ENCODE measurements at regions not wholly inside any gene's neighbourhood (a gene's known extent, or its start where the extent isn't known, plus 50 kb on each side); places are given as distances from the start of the nearest gene placed in this dataset.
"Not testable (repeated sequence)": the region's sequence is repeated elsewhere in the genome, so short reads cannot be mapped to it uniquely, and the experiment has no call there.

- no peak for ATAC-seq (ENCODE audit: low read depth)
- Histone ChIP-seq H3K9ac (ENCODE audit: low read depth, low read length) (no peak overlapping the region), H3K18ac (ENCODE audit: low read depth, low read length) (no peak overlapping the region), H3K79me1 (ENCODE audit: low read depth in 1 of 2, low read length in 2 of 2) (no peaks in the 10 kb centered on the region), H3K14ac (replicated peaks; ENCODE audit: low read depth, low read length) (no peak overlapping the region), H3K4ac (ENCODE audit: low read depth, low read length) (no peak overlapping the region), H2BK5ac (ENCODE audit: low read depth, low read length, poor library complexity, severe bottlenecking) (no peak overlapping the region), H2AK9ac (replicated peaks; ENCODE audit: low read depth, low read length, poor library complexity) (no peak overlapping the region), H3K4me1 (ENCODE audit: control insufficient read depth, insufficient read depth, low read length) (no peaks in the 10 kb centered on the region), H3K9me1 (ENCODE audit: insufficient read depth, low read length) (no peaks in the 10 kb centered on the region), H4K20me1 (ENCODE audit: insufficient read depth, low read length) (no peaks in the 10 kb centered on the region), H4K8ac (ENCODE audit: low read depth in 2 of 2, low read length in 2 of 2) (no peak overlapping the region), H3K4me3 (ENCODE audit: insufficient read depth, low read depth, low read length) (no peak overlapping the region), H3K56ac (ENCODE audit: extremely low read depth, insufficient read depth, low read length) (no peak overlapping the region), H3K9me3 (ENCODE audit: control insufficient read depth, insufficient read depth, low read length) (peaks cover 25% of the 10 kb centered on the region), H4K5ac (ENCODE audit: low read depth, low read length) (no peak overlapping the region), H2BK15ac (ENCODE audit: low read depth, low read length) (no peak overlapping the region), H2AFZ (replicated peaks; ENCODE audit: low read length, poor library complexity) (no peak overlapping the region), H2BK20ac (ENCODE audit: low read depth, low read length) (no peak overlapping the region), H3K27me3 (ENCODE audit: control insufficient read depth, insufficient read depth, low read length) (no peaks in the 10 kb centered on the region), H4K91ac (ENCODE audit: insufficient read depth, low read depth, low read length) (no peak overlapping the region), H3K4me2 (ENCODE audit: low read depth, low read length) (no peak overlapping the region), H3K23ac (ENCODE audit: low read depth, low read length) (no peak overlapping the region), H2BK120ac (ENCODE audit: low read depth, low read length) (no peak overlapping the region), H2AK5ac (ENCODE audit: low read depth, low read length) (no peak overlapping the region), H3K27ac (ENCODE audit: insufficient read depth, low read length) (no peak overlapping the region), H3K36me3 (ENCODE audit: control insufficient read depth, insufficient read depth, low read length) (no peaks in the 10 kb centered on the region)
- no CpG with 5 or more reads among the region's 5 CpGs for WGBS, 2 experiments (ENCODE audit: extremely low coverage in 2 of 2, insufficient read length in 1 of 2)
- TF ChIP-seq CEBPB (IDR thresholded peaks at IDR 0.05; ENCODE audit: low read depth, low read length) (no peak), CHD1 (IDR thresholded peaks at IDR 0.05; ENCODE audit: low read depth, low read length) (no peak), CTCF (conservative IDR thresholded peaks at IDR 0.05; ENCODE audit: low read depth, low read length) (no peak)
- DNase-seq = no peak
- intact Hi-C loops (cut with micrococcal nuclease) = no loop called here
- dilution Hi-C loops (cut with HindIII; ENCODE audit: low sequenced_read_pairs, unreplicated experiment) = no loop called here
- POLR2A ChIA-PET (ENCODE audit: unreplicated experiment) = no interaction called here
- in situ Hi-C loops (cut with MboI; ENCODE audit: low sequenced_read_pairs) = no loop called here
- no TSS peak for BruUV-seq (replicated peaks)
- CTCF ChIA-PET = no interaction called here
These were observed 351.1 kb downstream of the ACTR3B start for GRCh38 chr7:153110606-153111005.

GRCh38 chr7:153122255-153122654 lies 362.7 kb downstream of the ACTR3B start:
- H2BK20ac ChIP-seq (ENCODE audit: low read depth, low read length); H3K4me1 ChIP-seq (ENCODE audit: control insufficient read depth, insufficient read depth, low read length); H3K4ac ChIP-seq (ENCODE audit: low read depth, low read length); H3K56ac ChIP-seq (ENCODE audit: extremely low read depth, insufficient read depth, low read length); POLR2A ChIA-PET (ENCODE audit: unreplicated experiment); H4K8ac ChIP-seq (ENCODE audit: low read depth in 2 of 2, low read length in 2 of 2); H3K18ac ChIP-seq (ENCODE audit: low read depth, low read length); H3K27me3 ChIP-seq (ENCODE audit: control insufficient read depth, insufficient read depth, low read length); H3K79me1 ChIP-seq (ENCODE audit: low read depth in 1 of 2, low read length in 2 of 2); BruUV-seq (replicated peaks); H2BK5ac ChIP-seq (ENCODE audit: low read depth, low read length, poor library complexity, severe bottlenecking); H3K4me2 ChIP-seq (ENCODE audit: low read depth, low read length); H2AK9ac ChIP-seq (replicated peaks; ENCODE audit: low read depth, low read length, poor library complexity); in situ Hi-C loops (cut with MboI; ENCODE audit: low sequenced_read_pairs); intact Hi-C loops (cut with micrococcal nuclease); H3K14ac ChIP-seq (replicated peaks; ENCODE audit: low read depth, low read length); H2BK15ac ChIP-seq (ENCODE audit: low read depth, low read length); H3K27ac ChIP-seq (ENCODE audit: insufficient read depth, low read length); H4K20me1 ChIP-seq (ENCODE audit: insufficient read depth, low read length); H3K36me3 ChIP-seq (ENCODE audit: control insufficient read depth, insufficient read depth, low read length); CTCF ChIA-PET; H3K23ac ChIP-seq (ENCODE audit: low read depth, low read length); dilution Hi-C loops (cut with HindIII; ENCODE audit: low sequenced_read_pairs, unreplicated experiment); DNase-seq; H2BK120ac ChIP-seq (ENCODE audit: low read depth, low read length); H4K5ac ChIP-seq (ENCODE audit: low read depth, low read length); H3K4me3 ChIP-seq (ENCODE audit: insufficient read depth, low read depth, low read length); H2AK5ac ChIP-seq (ENCODE audit: low read depth, low read length); H3K9ac ChIP-seq (ENCODE audit: low read depth, low read length); H2AFZ ChIP-seq (replicated peaks; ENCODE audit: low read length, poor library complexity); H4K91ac ChIP-seq (ENCODE audit: insufficient read depth, low read depth, low read length); H3K9me1 ChIP-seq (ENCODE audit: insufficient read depth, low read length); ATAC-seq (ENCODE audit: low read depth): not testable (repeated sequence)
- no CpG with 5 or more reads among the region's 8 CpGs for WGBS, 2 experiments (ENCODE audit: extremely low coverage in 2 of 2, insufficient read length in 1 of 2)
- H3K9me3 ChIP-seq (ENCODE audit: control insufficient read depth, insufficient read depth, low read length) = peaks cover 14% of the 10 kb centered on the region; the same call in 1 of the 2 replicates
